Loucy (cell line): ENCODE measurements at regions not wholly inside any gene's neighbourhood (a gene's known extent, or its start where the extent isn't known, plus 50 kb on each side); places are given as distances from the start of the nearest gene placed in this dataset.

Experiments
- CTCF ChIP-seq: fragments of 200-600 bp; sonication (generic); conservative IDR thresholded peaks from 2 replicates; pipeline ENCODE4 v1.5.1; 2014; ENCODE audit warnings: mild to moderate bottlenecking, antibody characterized with exemption, low read length
- EZH2phosphoT487 ChIP-seq: fragments of 200-600 bp; IDR thresholded peaks from 2 replicates; pipeline ENCODE4 v1.6.1; 2018; ENCODE audit warnings: antibody characterized with exemption, mild to moderate bottlenecking, moderate library complexity, borderline replicate concordance

- TF ChIP-seq CTCF (no peak), EZH2phosphoT487 (no peak)
Measured at GRCh38 chrX:39063037-39063436, 261.8 kb downstream of the MID1IP1 start.
